SU-DHL-6 (cell line): ENCODE measurements at regions not wholly inside any gene's neighbourhood (a gene's known extent, or its start where the extent isn't known, plus 50 kb on each side); places are given as distances from the start of the nearest gene placed in this dataset.

Source experiments
- H2AFZ ChIP-seq: fragments of 200-600 bp; sonication (generic); 2 replicates; pipeline ENCODE4 v1.6.1; 2014; ENCODE audit warnings: low read depth, mild to moderate bottlenecking, moderate library complexity, mixed read lengths, antibody characterized with exemption, low read length; ENCODE audit not compliant: severe bottlenecking
- H3F3A ChIP-seq: fragments of 200-600 bp; shearing (Covaris generic); 2 replicates; pipeline ENCODE4 v1.6.0; 2016; ENCODE audit warnings: antibody characterized with exemption, mild to moderate bottlenecking; ENCODE audit not compliant: insufficient read depth
- H3K27ac ChIP-seq: fragments of 200-600 bp; sonication (generic); 2 replicates; pipeline ENCODE4 v1.5.1; 2016; ENCODE audit warnings: low read depth, mild to moderate bottlenecking, low read length, moderate library complexity, mixed read lengths
- H3K27me3 ChIP-seq: fragments of 200-600 bp; sonication (generic), shearing (Covaris generic); 2 replicates; pipeline ENCODE4 v1.6.0; 2014; ENCODE audit warnings: mild to moderate bottlenecking, low read length
- H3K36me3 ChIP-seq: fragments of 200-600 bp; sonication (generic); 2 replicates; pipeline ENCODE4 v1.6.1; 2014; ENCODE audit warnings: mild to moderate bottlenecking, low read length, mixed read lengths
- H3K4me2 ChIP-seq: fragments of 300-600, 200-600 bp; shearing (Covaris generic), sonication (generic); 2 replicates; pipeline ENCODE4 v1.6.0; 2014; ENCODE audit warnings: low read length, low read depth, mild to moderate bottlenecking; ENCODE audit not compliant: poor library complexity, severe bottlenecking
- H3K4me3 ChIP-seq: fragments of 200-600 bp; sonication (generic); 2 replicates; pipeline ENCODE4 v1.5.1; 2014; ENCODE audit warnings: antibody characterized with exemption, low read length, mild to moderate bottlenecking, mixed read lengths; ENCODE audit not compliant: insufficient read depth, poor library complexity, severe bottlenecking
- H3K79me2 ChIP-seq: fragments of 200-600 bp; sonication (generic); 2 replicates; pipeline ENCODE4 v1.6.1; 2014; ENCODE audit warnings: mild to moderate bottlenecking, low read length, moderate library complexity; ENCODE audit not compliant: insufficient read depth
- H3K9ac ChIP-seq: fragments of 200-600 bp; sonication (generic); 2 replicates; pipeline ENCODE4 v1.7.0; 2014; ENCODE audit warnings: mild to moderate bottlenecking, low read length
- H3K9me2 ChIP-seq: fragments of 200-600 bp; sonication (generic); replicated peaks from 2 replicates; pipeline ENCODE4 v1.6.1; 2014; ENCODE audit warnings: low read length; ENCODE audit not compliant: insufficient read depth
- H3K9me3 ChIP-seq: fragments of 200-600 bp; sonication (generic); 2 replicates; pipeline ENCODE4 v1.6.1; 2014; ENCODE audit warnings: low read length, mixed read lengths; ENCODE audit not compliant: insufficient read depth
- H4K20me1 ChIP-seq: fragments of 200-600 bp; sonication (generic); 2 replicates; pipeline ENCODE4 v1.6.1; 2014; ENCODE audit warnings: low read depth, mild to moderate bottlenecking, antibody characterized with exemption, low read length, moderate library complexity, mixed read lengths
- CTCF ChIP-seq: fragments of 200-600 bp; sonication (generic); IDR thresholded peaks from one replicate; pipeline ENCODE4 v1.5.1; 2017; ENCODE audit warnings: antibody characterized with exemption, mild to moderate bottlenecking, low read length, moderate library complexity; ENCODE audit not compliant: insufficient read depth, poor library complexity, severe bottlenecking
- EZH2phosphoT487 ChIP-seq: fragments of 200-600 bp; sonication (generic), shearing (Covaris generic); conservative IDR thresholded peaks from 2 replicates; pipeline ENCODE4 v1.6.1; 2018; ENCODE audit warnings: mild to moderate bottlenecking, antibody characterized with exemption, low read length, moderate library complexity, mixed read lengths

GRCh38 chr9:105083256-105083655 is 155.3 kb upstream of the ABCA1 start:
- Histone ChIP-seq H3K36me3 (no peaks in the 10 kb centered on the region), H3K27me3 (no peaks in the 10 kb centered on the region), H3K9me2 (no peaks in the 10 kb centered on the region), H3K27ac (no peak overlapping the region), H4K20me1 (no peaks in the 10 kb centered on the region), H3K9me3 (no peaks in the 10 kb centered on the region), H3F3A (no peaks in the 10 kb centered on the region), H3K9ac (no peak overlapping the region), H3K4me2 (no peak overlapping the region), H3K79me2 (no peaks in the 10 kb centered on the region), H3K4me3 (no peak overlapping the region), H2AFZ (no peak overlapping the region)
- no peak for TF ChIP-seq EZH2phosphoT487
- no peak for TF ChIP-seq CTCF

- H3K9me2 ChIP-seq, result no peaks in the 10 kb centered on the region
- no peaks in the 10 kb centered on the region for H4K20me1 ChIP-seq
- H3K4me2 ChIP-seq, result no peak overlapping the region
- H3F3A ChIP-seq, result no peaks in the 10 kb centered on the region
- H2AFZ ChIP-seq, result no peak overlapping the region
- H3K27me3 ChIP-seq, result no peaks in the 10 kb centered on the region
- no peak overlapping the region for H3K9ac ChIP-seq
- no peaks in the 10 kb centered on the region for H3K79me2 ChIP-seq
- no peaks in the 10 kb centered on the region for H3K36me3 ChIP-seq
- no peak overlapping the region for H3K27ac ChIP-seq
- no peaks in the 10 kb centered on the region for H3K9me3 ChIP-seq
- TF ChIP-seq CTCF (no peak), EZH2phosphoT487 (no peak)
- no peak overlapping the region for H3K4me3 ChIP-seq
These were observed 156.2 kb upstream of the SLC44A1 start for GRCh38 chr9:105087910-105088898.

- no peaks in the 10 kb centered on the region for H3F3A ChIP-seq
- H2AFZ ChIP-seq, result no peak overlapping the region
- no peak overlapping the region for H3K27ac ChIP-seq
- H3K9ac ChIP-seq, result no peak overlapping the region
- TF ChIP-seq EZH2phosphoT487, result no peak
- no peak for TF ChIP-seq CTCF
- no peak overlapping the region for H3K4me3 ChIP-seq
- no peaks in the 10 kb centered on the region for H3K27me3 ChIP-seq
- no peaks in the 10 kb centered on the region for H3K36me3 ChIP-seq
- no peak overlapping the region for H3K4me2 ChIP-seq
- H3K9me3 ChIP-seq, result no peaks in the 10 kb centered on the region
- no peaks in the 10 kb centered on the region for H4K20me1 ChIP-seq
- no peaks in the 10 kb centered on the region for H3K9me2 ChIP-seq
- no peaks in the 10 kb centered on the region for H3K79me2 ChIP-seq
These were observed 154.6 kb upstream of the SLC44A1 start for GRCh38 chr9:105089874-105090273.
